Trophoblast cell (in vitro differentiated cells and primary cell): ENCODE measurements at regions not wholly inside any gene's neighbourhood (a gene's known extent, or its start where the extent isn't known, plus 50 kb on each side); places are given as distances from the start of the nearest gene placed in this dataset.

Source experiments
- DNase-seq, 2 donors: peaks; one replicate each; pipeline ENCODE4 v3.0.0-alpha.2; 2016
- H2AFZ ChIP-seq: 2 replicates; pipeline ENCODE4 v1.6.1; 2013; ENCODE audit warnings: low read length, moderate library complexity, mild to moderate bottlenecking; ENCODE audit not compliant: insufficient read depth, poor library complexity
- H2AK5ac ChIP-seq: 2 replicates; pipeline ENCODE4 v1.6.1; 2013; ENCODE audit warnings: mild to moderate bottlenecking, low read length
- H2BK120ac ChIP-seq: 2 replicates; pipeline ENCODE4 v1.6.1; 2013; ENCODE audit warnings: low read length, mild to moderate bottlenecking, moderate library complexity; ENCODE audit not compliant: insufficient read depth, poor library complexity
- H2BK12ac ChIP-seq: 2 replicates; pipeline ENCODE4 v1.6.1; 2013; ENCODE audit warnings: mild to moderate bottlenecking, low read length, moderate library complexity
- H2BK5ac ChIP-seq: 2 replicates; pipeline ENCODE4 v1.6.1; 2013; ENCODE audit warnings: low read length, low read depth, moderate library complexity, mild to moderate bottlenecking; ENCODE audit not compliant: poor library complexity
- H3K14ac ChIP-seq: 2 replicates; pipeline ENCODE4 v1.6.1; 2013; ENCODE audit warnings: mild to moderate bottlenecking, low read length
- H3K18ac ChIP-seq: 2 replicates; pipeline ENCODE4 v1.6.1; 2013; ENCODE audit warnings: mild to moderate bottlenecking, low read length
- H3K23ac ChIP-seq: 2 replicates; pipeline ENCODE4 v1.6.1; 2013; ENCODE audit warnings: low read length
- H3K27ac ChIP-seq: 2 replicates; pipeline ENCODE4 v1.5.1; 2013; ENCODE audit warnings: low read depth, mild to moderate bottlenecking, inconsistent platforms, low read length, moderate library complexity
- H3K27me3 ChIP-seq: 2 replicates; pipeline ENCODE4 v1.6.1; 2013; ENCODE audit warnings: inconsistent platforms, mild to moderate bottlenecking, low read length, moderate library complexity; ENCODE audit not compliant: insufficient read depth
- H3K36me3 ChIP-seq, 2 experiments: 1 replicate in 1 of 2; 2 replicates in 1 of 2; pipeline ENCODE4 v1.6.1; 2013; ENCODE audit warnings: low read length in 2 of 2, mild to moderate bottlenecking in 2 of 2, moderate library complexity in 1 of 2; ENCODE audit not compliant: insufficient read depth in 2 of 2, control insufficient read depth in 1 of 2
- H3K4ac ChIP-seq: 2 replicates; pipeline ENCODE4 v1.6.1; 2013; ENCODE audit warnings: low read depth, mild to moderate bottlenecking, low read length, moderate library complexity
- H3K4me1 ChIP-seq, 2 experiments: 1 replicate in 1 of 2; 2 replicates in 1 of 2; pipeline ENCODE4 v1.6.1; 2013; ENCODE audit warnings: low read length in 2 of 2, mild to moderate bottlenecking in 2 of 2, moderate library complexity in 1 of 2; ENCODE audit not compliant: insufficient read depth in 2 of 2, control insufficient read depth in 1 of 2
- H3K4me2 ChIP-seq: 2 replicates; pipeline ENCODE4 v1.6.1; 2013; ENCODE audit warnings: inconsistent platforms, mild to moderate bottlenecking, low read length, moderate library complexity
- H3K4me3 ChIP-seq: 2 replicates; pipeline ENCODE4 v1.5.1; 2013; ENCODE audit warnings: mild to moderate bottlenecking, low read depth, low read length, inconsistent platforms
- H3K79me1 ChIP-seq: one replicate; pipeline ENCODE4 v1.6.1; 2013; ENCODE audit warnings: low read length
- H3K79me2 ChIP-seq: 2 replicates; pipeline ENCODE4 v1.6.1; 2013; ENCODE audit warnings: low read length, mild to moderate bottlenecking; ENCODE audit not compliant: control insufficient read depth, insufficient read depth, poor library complexity
- H3K9ac ChIP-seq: 2 replicates; pipeline ENCODE4 v1.6.1; 2013; ENCODE audit warnings: mild to moderate bottlenecking, low read length
- H3K9me3 ChIP-seq: 2 replicates; pipeline ENCODE4 v1.6.1; 2013; ENCODE audit warnings: low read depth, mild to moderate bottlenecking, control low read depth, inconsistent platforms, low read length; ENCODE audit not compliant: insufficient read depth
- H4K12ac ChIP-seq: 2 replicates; pipeline ENCODE4 v1.6.1; 2013; ENCODE audit warnings: low read depth, mild to moderate bottlenecking, low read length, moderate library complexity
- H4K8ac ChIP-seq: 2 replicates; pipeline ENCODE4 v1.6.1; 2013; ENCODE audit warnings: low read depth, mild to moderate bottlenecking, low read length, moderate library complexity
- H4K91ac ChIP-seq: one replicate; pipeline ENCODE4 v1.6.1; 2013; ENCODE audit warnings: low read depth, mild to moderate bottlenecking, low read length, moderate library complexity
- WGBS: extraction: QIAGEN DNeasy Blood & Tissue Kit; methylation state at CpG from one replicate; pipeline ENCODE4 v1.1.7; 2013; ENCODE audit warnings: missing lambda C conversion rate; ENCODE audit not compliant: insufficient read length, insufficient coverage; ENCODE audit errors: extremely low coverage; 5-methylcytosine and 5-hydroxymethylcytosine counted together

DNA sequence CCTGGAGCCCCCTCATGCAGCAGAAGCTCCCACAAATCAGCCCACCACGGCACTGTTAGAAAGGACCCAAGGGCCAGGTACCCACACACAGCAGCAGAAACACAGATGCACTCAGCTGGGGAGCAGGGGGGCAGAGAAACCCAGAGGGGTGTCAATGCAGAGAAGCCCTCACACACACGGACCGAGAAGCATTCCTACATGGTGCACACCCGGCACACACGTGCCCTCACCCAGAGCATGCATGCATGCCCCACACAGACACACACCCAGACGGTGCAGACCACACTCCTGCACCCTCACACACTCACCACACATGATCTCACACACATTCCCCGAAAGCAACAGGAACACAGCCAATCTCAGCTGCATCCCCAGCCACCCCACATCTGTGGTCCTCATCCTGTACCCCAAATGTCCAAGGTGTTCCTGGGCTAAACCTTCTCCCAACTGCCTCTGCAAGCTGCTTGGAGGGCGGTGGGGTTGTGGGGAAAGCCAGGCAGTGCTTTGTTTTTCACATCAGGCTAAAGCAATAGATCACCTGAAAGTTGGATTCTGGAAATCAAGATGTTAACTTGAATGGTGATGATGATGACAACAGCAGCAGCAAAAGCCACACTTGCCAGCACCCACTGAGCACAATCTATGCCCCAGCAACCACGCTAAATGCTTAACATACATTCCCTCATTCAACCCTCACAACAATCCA is 102.3 kb downstream of the ZFP36L2 start:
- H3K4ac ChIP-seq = no peak overlapping the region
- no peak overlapping the region for H3K23ac ChIP-seq
- H2AFZ ChIP-seq = no peak overlapping the region
- H3K4me3 ChIP-seq = no peak overlapping the region
- no peaks in the 10 kb centered on the region for H3K79me1 ChIP-seq
- no peak overlapping the region for H2BK12ac ChIP-seq
- no peak overlapping the region for H4K12ac ChIP-seq
- no peak overlapping the region for H2BK5ac ChIP-seq
- H3K9ac ChIP-seq = no peak overlapping the region
- H3K27me3 ChIP-seq = no peaks in the 10 kb centered on the region
- no peaks in the 10 kb centered on the region for H3K79me2 ChIP-seq
- no peak for DNase-seq
- no peaks in the 10 kb centered on the region for H3K36me3 ChIP-seq
- H4K8ac ChIP-seq = no peak overlapping the region
- H3K9me3 ChIP-seq = peaks cover 3% of the 10 kb centered on the region
- no peak overlapping the region for H2AK5ac ChIP-seq
- H3K4me1 ChIP-seq = no peaks in the 10 kb centered on the region
- H3K27ac ChIP-seq = no peak overlapping the region
- WGBS = no CpG with 5 or more reads among the region's 9 CpGs
- H2BK120ac ChIP-seq = no peak overlapping the region
- H3K14ac ChIP-seq = no peak overlapping the region
- H3K4me2 ChIP-seq = no peak overlapping the region
- no peak overlapping the region for H4K91ac ChIP-seq
- no peak overlapping the region for H3K18ac ChIP-seq

GRCh38 chr2:43123486-43123885 is 102.9 kb downstream of the ZFP36L2 start:
- no peak overlapping the region for H4K12ac ChIP-seq
- no peaks in the 10 kb centered on the region for H3K27me3 ChIP-seq
- no peaks in the 10 kb centered on the region for H3K36me3 ChIP-seq
- H3K27ac ChIP-seq = no peak overlapping the region
- H3K23ac ChIP-seq = no peak overlapping the region
- no peak overlapping the region for H2BK120ac ChIP-seq
- no peak for DNase-seq
- no peaks in the 10 kb centered on the region for H3K79me1 ChIP-seq
- no peaks in the 10 kb centered on the region for H3K79me2 ChIP-seq
- H3K4me2 ChIP-seq = no peak overlapping the region
- no peak overlapping the region for H3K14ac ChIP-seq
- no peak overlapping the region for H2AK5ac ChIP-seq
- peaks cover 3% of the 10 kb centered on the region for H3K9me3 ChIP-seq
- H3K4me1 ChIP-seq = no peaks in the 10 kb centered on the region
- no peak overlapping the region for H3K4ac ChIP-seq
- H2BK12ac ChIP-seq = no peak overlapping the region
- no peak overlapping the region for H2BK5ac ChIP-seq
- H4K91ac ChIP-seq = no peak overlapping the region
- H3K9ac ChIP-seq = no peak overlapping the region
- H3K18ac ChIP-seq = no peak overlapping the region
- no peak overlapping the region for H2AFZ ChIP-seq
- WGBS = no CpG with 5 or more reads among the region's 8 CpGs
- no peak overlapping the region for H4K8ac ChIP-seq
- H3K4me3 ChIP-seq = no peak overlapping the region

- H3K23ac ChIP-seq = no peak overlapping the region
- no peaks in the 10 kb centered on the region for H3K27me3 ChIP-seq
- no peak overlapping the region for H3K14ac ChIP-seq
- H2AFZ ChIP-seq = no peak overlapping the region
- H2BK120ac ChIP-seq = no peak overlapping the region
- no peak overlapping the region for H3K27ac ChIP-seq
- no peak overlapping the region for H4K91ac ChIP-seq
- no peaks in the 10 kb centered on the region for H3K36me3 ChIP-seq
- peaks cover 3% of the 10 kb centered on the region for H3K9me3 ChIP-seq
- H3K4me2 ChIP-seq = no peak overlapping the region
- no peak overlapping the region for H2BK12ac ChIP-seq
- WGBS = no CpG with 5 or more reads among the region's 4 CpGs
- H4K12ac ChIP-seq = no peak overlapping the region
- no peak overlapping the region for H4K8ac ChIP-seq
- no peak overlapping the region for H3K9ac ChIP-seq
- H2AK5ac ChIP-seq = no peak overlapping the region
- no peak overlapping the region for H3K4ac ChIP-seq
- DNase-seq = no peak
- H3K79me2 ChIP-seq = no peaks in the 10 kb centered on the region
- no peak overlapping the region for H2BK5ac ChIP-seq
- H3K18ac ChIP-seq = no peak overlapping the region
- H3K4me1 ChIP-seq = no peaks in the 10 kb centered on the region
- H3K4me3 ChIP-seq = no peak overlapping the region
- H3K79me1 ChIP-seq = no peaks in the 10 kb centered on the region
Measured at GRCh38 chr2:43123028-43123427, 103.4 kb downstream of the ZFP36L2 start.

GRCh38 chr2:43121580-43122314 is 104.7 kb downstream of the ZFP36L2 start:
- Histone ChIP-seq H3K4me1 (no peaks in the 10 kb centered on the region), H3K79me1 (no peaks in the 10 kb centered on the region), H3K9me3 (peaks cover 3% of the 10 kb centered on the region), H2AFZ (no peak overlapping the region), H3K27me3 (no peaks in the 10 kb centered on the region), H4K91ac (no peak overlapping the region), H4K12ac (no peak overlapping the region), H3K4me2 (no peak overlapping the region), H2BK120ac (no peak overlapping the region), H2AK5ac (no peak overlapping the region), H3K27ac (no peak overlapping the region), H4K8ac (no peak overlapping the region), H3K4me3 (no peak overlapping the region), H3K4ac (no peak overlapping the region), H3K36me3 (no peaks in the 10 kb centered on the region), H3K14ac (no peak overlapping the region), H2BK5ac (no peak overlapping the region), H3K23ac (no peak overlapping the region), H3K18ac (no peak overlapping the region), H3K79me2 (no peaks in the 10 kb centered on the region), H2BK12ac (no peak overlapping the region), H3K9ac (no peak overlapping the region)
- WGBS = no CpG with 5 or more reads among the region's 4 CpGs
- DNase-seq = no peak
